ENCODE measurements at regions not wholly inside any gene's neighbourhood (a gene's known extent, or its start where the extent isn't known, plus 50 kb on each side); places are given as distances from the start of the nearest gene placed in this dataset.

- TF ChIP-seq CTCF (IDR thresholded peaks at IDR 0.05) (no peak), POLR2A (IDR thresholded peaks at IDR 0.05) (no peak), POLR2AphosphoS5 (IDR thresholded peaks at IDR 0.05) (no peak)
Measured at GRCh38 chrX:121258545-121258944, 211.1 kb downstream of the GLUD2 start.
